AG09319 (cell line): ENCODE measurements at regions not wholly inside any gene's neighbourhood (a gene's known extent, or its start where the extent isn't known, plus 50 kb on each side); places are given as distances from the start of the nearest gene placed in this dataset.

Experiments used
- DNase-seq: peaks from one replicate; pipeline ENCODE4 v3.0.0-alpha.2; 2010; ENCODE audit warnings: low read depth; ENCODE audit errors: extremely low read depth
- CTCF ChIP-seq: IDR thresholded peaks from 2 replicates; pipeline ENCODE4 v1.5.1; 2011; ENCODE audit warnings: low read depth, mild to moderate bottlenecking, inconsistent platforms, low read length, moderate library complexity

- no peak for TF ChIP-seq CTCF
- no peak for DNase-seq
These were observed 282.4 kb upstream of the GRM7 start for GRCh38 chr3:6578526-6578925.

DNA sequence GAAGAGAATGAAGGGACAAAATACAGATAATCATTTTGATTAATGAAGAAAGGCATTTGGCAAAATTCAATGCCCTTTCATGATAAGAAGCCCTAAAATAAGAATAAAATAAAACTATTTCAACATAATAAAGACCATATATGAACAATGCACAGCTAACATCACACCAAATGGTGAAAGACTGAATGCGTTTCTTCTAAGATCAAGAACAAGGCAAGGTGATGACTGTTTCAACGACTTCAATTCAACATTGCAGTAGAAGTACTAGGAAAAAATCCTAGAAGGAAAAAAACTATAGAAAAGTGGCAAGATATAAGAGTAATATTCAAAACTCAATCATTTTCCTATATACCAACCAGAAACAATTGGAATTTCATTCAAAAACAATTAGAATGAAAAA is 280.1 kb upstream of the GRM7 start:
- TF ChIP-seq CTCF, result no peak

GRCh38 chr3:6585360-6585759 is 275.6 kb upstream of the GRM7 start:
- TF ChIP-seq CTCF, result no peak
- DNase-seq, result no peak

More for the DNA sequence above, 280.1 kb upstream of the GRM7 start:
- no peak for DNase-seq

DNA sequence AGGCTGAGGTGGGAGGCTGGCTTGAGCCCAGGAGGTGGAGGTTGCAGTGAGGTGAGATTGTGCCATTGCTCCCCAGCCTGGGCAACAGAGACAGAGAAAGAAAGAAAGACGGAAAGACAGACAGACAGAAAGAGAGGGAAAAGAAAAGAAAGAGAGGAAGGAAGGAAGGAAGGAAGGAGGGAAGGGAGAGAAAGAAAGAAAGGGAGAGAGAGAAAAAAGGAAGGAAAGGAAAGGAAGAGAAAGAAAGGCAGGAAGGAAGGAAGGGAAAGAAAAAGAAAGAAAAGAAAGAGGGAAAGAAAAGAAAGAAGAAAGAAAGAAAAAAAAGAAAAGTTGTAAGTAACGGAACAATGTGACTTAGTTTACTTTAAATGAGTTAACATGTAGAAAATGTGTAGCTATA is 260.7 kb upstream of the GRM7 start:
- no peak for DNase-seq
- TF ChIP-seq CTCF, result no peak

GRCh38 chr3:6601374-6601773 is 259.5 kb upstream of the GRM7 start:
- TF ChIP-seq CTCF, result no peak
- no peak for DNase-seq

DNA sequence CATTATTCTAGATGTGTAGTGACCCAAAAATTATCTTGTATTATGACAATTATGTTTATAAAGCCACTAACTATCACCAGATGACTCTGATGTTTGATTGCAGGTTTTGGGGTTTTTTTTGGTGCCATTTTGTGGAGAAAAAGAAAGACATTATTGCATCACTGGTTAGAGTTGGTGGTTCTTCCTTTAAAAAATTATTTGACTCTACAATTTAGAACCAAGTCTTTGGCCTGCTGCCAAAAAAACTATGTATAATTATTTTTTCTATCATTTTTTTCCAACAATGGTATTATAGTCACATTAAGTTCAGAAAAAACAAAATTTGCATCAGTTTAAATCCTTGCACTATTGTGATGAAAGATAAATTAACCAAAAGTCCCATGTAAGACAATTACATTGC is 258.6 kb upstream of the GRM7 start:
- no peak for DNase-seq
- no peak for TF ChIP-seq CTCF

DNA sequence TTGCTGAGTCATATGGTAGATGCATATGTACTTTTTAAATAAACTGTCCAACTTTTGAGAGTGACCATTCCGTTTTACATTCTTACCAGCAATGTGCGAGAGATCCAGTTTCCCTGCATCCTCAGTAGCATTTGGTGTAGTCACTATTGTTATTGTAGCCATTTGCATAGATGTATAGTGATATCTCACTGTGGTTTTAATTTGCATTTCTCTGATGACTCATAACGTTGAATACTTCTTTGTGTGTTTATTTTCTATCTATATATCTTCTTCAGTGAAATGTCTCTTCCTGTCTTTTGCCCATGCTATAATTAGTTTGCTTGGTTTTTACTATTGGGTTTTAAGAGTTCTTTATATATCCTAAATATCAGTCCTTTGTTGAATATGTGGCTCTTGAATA is 255.7 kb upstream of the GRM7 start:
- no peak for DNase-seq
- no peak for TF ChIP-seq CTCF

- TF ChIP-seq CTCF, result no peak
- no peak for DNase-seq
These were observed 252.1 kb upstream of the GRM7 start for GRCh38 chr3:6608843-6609242.
